Panc1 (cell line): ENCODE measurements at regions not wholly inside any gene's neighbourhood (a gene's known extent, or its start where the extent isn't known, plus 50 kb on each side); places are given as distances from the start of the nearest gene placed in this dataset.

Experiments
- ATAC-seq: fragments of 200-7000 bp; cut with Tn5 transposase; 2 replicates; pipeline ENCODE4 v1.9.1; 2020; ENCODE audit warnings: mild to moderate bottlenecking, moderate library complexity
- BruUV-seq: library from RNA; stranded (reverse); fragments of 400-500 nt; replicated peaks from 2 replicates; lab custom pipeline; 2021; lab: Mats Ljungman, UMichigan
- CTCF ChIA-PET: fragments of 300-600 bp; sonication (Branson Sonifier 250); formaldehyde crosslinking; loops from one replicate; lab custom pipeline; 2022; ENCODE audit warnings: antibody characterized with exemption; lab: Charles Lee
- POLR2A ChIA-PET: fragments of 300-600 bp; sonication (Branson Sonifier 250); formaldehyde crosslinking; loops from one replicate; lab custom pipeline; 2022; ENCODE audit warnings: antibody characterized with exemption; lab: Charles Lee
- DNase-seq: peaks from one replicate; pipeline ENCODE4 v3.0.0-alpha.2; 2010; ENCODE audit warnings: low read depth, low spot score
- H3K27ac ChIP-seq: 2 replicates; pipeline ENCODE4 v1.5.1; 2011; ENCODE audit warnings: mild to moderate bottlenecking, low read length, inconsistent platforms
- H3K27me3 ChIP-seq: fragments of 200-500 bp; sonication (Bioruptor generic); 2 replicates; pipeline ENCODE4 v1.6.0; 2014; ENCODE audit warnings: low read length, inconsistent platforms; ENCODE audit not compliant: control insufficient read depth, insufficient read depth
- H3K36me3 ChIP-seq: fragments of 200-500 bp; sonication (Bioruptor generic); 2 replicates; pipeline ENCODE4 v1.5.1; 2014; ENCODE audit warnings: inconsistent platforms, mild to moderate bottlenecking, low read length, moderate library complexity; ENCODE audit not compliant: control insufficient read depth, insufficient read depth
- H3K4me1 ChIP-seq: 2 replicates; pipeline ENCODE4 v1.5.1; 2011; ENCODE audit warnings: inconsistent platforms, mild to moderate bottlenecking, low read length, moderate library complexity; ENCODE audit not compliant: control insufficient read depth, insufficient read depth
- H3K4me3 ChIP-seq, 2 experiments: 2 replicates each; pipeline ENCODE4 v1.5.1; 2011 to 2012; ENCODE audit warnings: low read depth in 2 of 2, low read length in 2 of 2, mild to moderate bottlenecking in 2 of 2, inconsistent platforms in 1 of 2, moderate library complexity in 1 of 2
- H3K9me3 ChIP-seq: fragments of 200-500 bp; sonication (Bioruptor generic); 2 replicates; pipeline ENCODE4 v1.5.1; 2014; ENCODE audit warnings: low read depth, mild to moderate bottlenecking, inconsistent platforms, low read length, moderate library complexity; ENCODE audit not compliant: control insufficient read depth, insufficient read depth
- POLR2AphosphoS5 ChIP-seq: IDR thresholded peaks from 2 replicates; pipeline ENCODE4 v1.6.1; 2012; ENCODE audit warnings: mild to moderate bottlenecking, low read depth, low read length, moderate library complexity
- SIN3A ChIP-seq: IDR thresholded peaks from 2 replicates; pipeline ENCODE4 v1.6.1; 2012; ENCODE audit warnings: low read depth, mild to moderate bottlenecking, low read length, moderate library complexity, borderline replicate concordance; ENCODE audit not compliant: insufficient read depth
- TCF7L2 ChIP-seq: IDR thresholded peaks from 2 replicates; pipeline ENCODE4 v1.6.1; 2011; ENCODE audit warnings: mild to moderate bottlenecking, low read depth, low read length, inconsistent platforms
- in situ Hi-C: cut with HindIII; loops from 2 replicates; pipeline ENCODE4 v1.10.0; 2016; ENCODE audit warnings: low sequenced_read_pairs, low pct_unique_long_range_greater_than_20kb
- intact Hi-C: fragments of 100-400 bp; cut with micrococcal nuclease; formaldehyde crosslinking; loops from one replicate; pipeline ENCODE4 v1.10.0; 2022; ENCODE audit not compliant: unreplicated experiment
- TF ChIP-seq, protein P1 (sequence below), 2 experiments: IDR thresholded peaks; 2 replicates each; pipeline ENCODE4 v1.6.1; 2011 to 2012; ENCODE audit warnings: low read depth in 2 of 2, control low read depth in 1 of 2, low read length in 1 of 2, mild to moderate bottlenecking in 1 of 2, moderate library complexity in 1 of 2; ENCODE audit not compliant: insufficient read depth in 1 of 2
- TF ChIP-seq, protein P2 (sequence below): fragments of 450-650 bp; IDR thresholded peaks from 2 replicates; pipeline ENCODE4 v1.5.1; 2017; ENCODE audit warnings: mild to moderate bottlenecking

DNA sequence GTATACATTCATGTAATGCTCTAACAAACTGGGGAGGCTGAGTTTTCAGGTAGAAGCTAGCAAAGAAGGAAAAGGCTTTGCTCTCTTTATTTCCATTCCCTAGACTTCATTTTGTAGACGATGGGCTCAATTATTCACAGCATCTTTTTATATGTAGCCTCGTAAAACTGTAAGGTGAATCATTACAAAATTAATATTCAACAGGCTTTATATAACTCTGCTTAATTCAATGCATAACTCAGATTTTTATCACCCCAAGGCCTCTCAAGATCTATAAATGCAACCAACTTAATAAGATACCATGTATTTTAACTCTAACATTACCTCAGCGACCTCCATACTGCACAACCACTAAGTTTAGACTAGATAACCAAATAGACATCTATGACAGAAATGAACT lies 63.0 kb upstream of the FRMD4B start:
- no TSS peak for BruUV-seq
- no peaks in the 10 kb centered on the region for H3K27me3 ChIP-seq
- in situ Hi-C loops = no loop called here
- H3K4me3 ChIP-seq = no peak overlapping the region
- DNase-seq (no peak), ATAC-seq (no peak)
- no peaks in the 10 kb centered on the region for H3K9me3 ChIP-seq
- H3K36me3 ChIP-seq = no peaks in the 10 kb centered on the region
- H3K4me1 ChIP-seq = no peaks in the 10 kb centered on the region
- ChIA-PET CTCF (no interaction called here), POLR2A (no interaction called here)
- intact Hi-C loops = no loop called here
- TF ChIP-seq, protein P1, sequence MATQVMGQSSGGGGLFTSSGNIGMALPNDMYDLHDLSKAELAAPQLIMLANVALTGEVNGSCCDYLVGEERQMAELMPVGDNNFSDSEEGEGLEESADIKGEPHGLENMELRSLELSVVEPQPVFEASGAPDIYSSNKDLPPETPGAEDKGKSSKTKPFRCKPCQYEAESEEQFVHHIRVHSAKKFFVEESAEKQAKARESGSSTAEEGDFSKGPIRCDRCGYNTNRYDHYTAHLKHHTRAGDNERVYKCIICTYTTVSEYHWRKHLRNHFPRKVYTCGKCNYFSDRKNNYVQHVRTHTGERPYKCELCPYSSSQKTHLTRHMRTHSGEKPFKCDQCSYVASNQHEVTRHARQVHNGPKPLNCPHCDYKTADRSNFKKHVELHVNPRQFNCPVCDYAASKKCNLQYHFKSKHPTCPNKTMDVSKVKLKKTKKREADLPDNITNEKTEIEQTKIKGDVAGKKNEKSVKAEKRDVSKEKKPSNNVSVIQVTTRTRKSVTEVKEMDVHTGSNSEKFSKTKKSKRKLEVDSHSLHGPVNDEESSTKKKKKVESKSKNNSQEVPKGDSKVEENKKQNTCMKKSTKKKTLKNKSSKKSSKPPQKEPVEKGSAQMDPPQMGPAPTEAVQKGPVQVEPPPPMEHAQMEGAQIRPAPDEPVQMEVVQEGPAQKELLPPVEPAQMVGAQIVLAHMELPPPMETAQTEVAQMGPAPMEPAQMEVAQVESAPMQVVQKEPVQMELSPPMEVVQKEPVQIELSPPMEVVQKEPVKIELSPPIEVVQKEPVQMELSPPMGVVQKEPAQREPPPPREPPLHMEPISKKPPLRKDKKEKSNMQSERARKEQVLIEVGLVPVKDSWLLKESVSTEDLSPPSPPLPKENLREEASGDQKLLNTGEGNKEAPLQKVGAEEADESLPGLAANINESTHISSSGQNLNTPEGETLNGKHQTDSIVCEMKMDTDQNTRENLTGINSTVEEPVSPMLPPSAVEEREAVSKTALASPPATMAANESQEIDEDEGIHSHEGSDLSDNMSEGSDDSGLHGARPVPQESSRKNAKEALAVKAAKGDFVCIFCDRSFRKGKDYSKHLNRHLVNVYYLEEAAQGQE (IDR thresholded peaks at IDR 0.05; ENCODE audit: insufficient read depth in 1 of 2, low read depth in 2 of 2, low read length in 1 of 2) = no peak
- TF ChIP-seq POLR2AphosphoS5 = no peak
- TF ChIP-seq, protein P2, sequence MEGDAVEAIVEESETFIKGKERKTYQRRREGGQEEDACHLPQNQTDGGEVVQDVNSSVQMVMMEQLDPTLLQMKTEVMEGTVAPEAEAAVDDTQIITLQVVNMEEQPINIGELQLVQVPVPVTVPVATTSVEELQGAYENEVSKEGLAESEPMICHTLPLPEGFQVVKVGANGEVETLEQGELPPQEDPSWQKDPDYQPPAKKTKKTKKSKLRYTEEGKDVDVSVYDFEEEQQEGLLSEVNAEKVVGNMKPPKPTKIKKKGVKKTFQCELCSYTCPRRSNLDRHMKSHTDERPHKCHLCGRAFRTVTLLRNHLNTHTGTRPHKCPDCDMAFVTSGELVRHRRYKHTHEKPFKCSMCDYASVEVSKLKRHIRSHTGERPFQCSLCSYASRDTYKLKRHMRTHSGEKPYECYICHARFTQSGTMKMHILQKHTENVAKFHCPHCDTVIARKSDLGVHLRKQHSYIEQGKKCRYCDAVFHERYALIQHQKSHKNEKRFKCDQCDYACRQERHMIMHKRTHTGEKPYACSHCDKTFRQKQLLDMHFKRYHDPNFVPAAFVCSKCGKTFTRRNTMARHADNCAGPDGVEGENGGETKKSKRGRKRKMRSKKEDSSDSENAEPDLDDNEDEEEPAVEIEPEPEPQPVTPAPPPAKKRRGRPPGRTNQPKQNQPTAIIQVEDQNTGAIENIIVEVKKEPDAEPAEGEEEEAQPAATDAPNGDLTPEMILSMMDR = no peak
- no peak for TF ChIP-seq SIN3A
- TF ChIP-seq TCF7L2 = no peak
- H3K27ac ChIP-seq = no peak overlapping the region

DNA sequence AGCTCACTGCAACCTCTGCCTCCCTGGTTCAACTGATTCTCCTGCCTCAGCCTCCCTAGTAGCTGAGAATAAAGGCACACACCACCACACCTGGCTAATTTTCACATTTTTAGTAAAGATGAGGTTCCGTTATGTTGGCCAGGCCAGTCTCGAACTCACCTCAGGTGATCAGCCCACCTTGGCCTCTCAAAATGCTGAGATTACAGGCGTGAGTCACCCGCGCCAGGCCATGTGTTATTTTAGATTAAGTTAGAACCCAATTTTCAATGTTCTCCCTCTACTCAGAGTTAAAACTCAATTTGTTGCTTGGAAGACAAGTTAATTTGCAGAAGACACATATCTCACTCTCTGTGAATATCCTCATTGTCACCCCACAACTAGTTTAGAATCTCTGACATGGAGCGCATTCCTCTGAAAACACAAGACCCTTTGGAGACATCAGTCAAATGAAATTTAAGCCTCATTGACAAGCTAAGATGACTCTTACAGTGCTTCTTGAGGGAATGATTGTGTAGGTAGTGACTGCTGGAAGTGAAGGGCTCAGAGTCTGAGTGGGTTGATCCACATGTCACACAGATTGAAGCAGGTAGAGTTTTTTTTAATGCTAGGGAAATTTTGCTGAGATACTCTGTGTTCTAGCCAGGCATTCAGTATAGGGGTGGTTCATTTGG lies 60.6 kb upstream of the FRMD4B start:
- H3K27me3 ChIP-seq = no peaks in the 10 kb centered on the region
- TF ChIP-seq, protein P1 (IDR thresholded peaks at IDR 0.05; ENCODE audit: insufficient read depth in 1 of 2, low read depth in 2 of 2, low read length in 1 of 2) = no peak
- no peaks in the 10 kb centered on the region for H3K9me3 ChIP-seq
- intact Hi-C loops = no loop called here
- in situ Hi-C loops = no loop called here
- H3K4me3 ChIP-seq = no peak overlapping the region
- ChIA-PET CTCF (no interaction called here), POLR2A (no interaction called here)
- no peaks in the 10 kb centered on the region for H3K4me1 ChIP-seq
- no peak for ATAC-seq
- H3K36me3 ChIP-seq = no peaks in the 10 kb centered on the region
- BruUV-seq = no TSS peak
- H3K27ac ChIP-seq = no peak overlapping the region
- DNase-seq = no peak
